ENCODE measurements at regions not wholly inside any gene's neighbourhood (a gene's known extent, or its start where the extent isn't known, plus 50 kb on each side); places are given as distances from the start of the nearest gene placed in this dataset.

- TF ChIP-seq EP300 (IDR thresholded peaks at IDR 0.05), result no peak
- no peak for TF ChIP-seq CTCF (IDR thresholded peaks at IDR 0.05)
- no peak for TF ChIP-seq POLR2A (IDR thresholded peaks at IDR 0.05)
Observed at GRCh38 chrX:9195199-9195880, 161.4 kb upstream of the FAM9B start.
